Stimulated activated CD4-positive, alpha-beta T cell treated with anti-CD3 and anti-CD28 coated beads, Interleukin-1b, Interleukin-23, amount 100 ng/mL, for 1 hour (primary cell): ENCODE measurements at regions not wholly inside any gene's neighbourhood (a gene's known extent, or its start where the extent isn't known, plus 50 kb on each side); places are given as distances from the start of the nearest gene placed in this dataset.

ENCODE experiments used
- DNase-seq, 2 donors: peaks; one replicate each; pipeline ENCODE4 v3.0.0-alpha.2; 2020; ENCODE audit warnings: low read depth in 2 of 2

GRCh38 chr18:77984833-77985232 is 735.2 kb downstream of the GALR1 start:
- DNase-seq = no peak

DNA sequence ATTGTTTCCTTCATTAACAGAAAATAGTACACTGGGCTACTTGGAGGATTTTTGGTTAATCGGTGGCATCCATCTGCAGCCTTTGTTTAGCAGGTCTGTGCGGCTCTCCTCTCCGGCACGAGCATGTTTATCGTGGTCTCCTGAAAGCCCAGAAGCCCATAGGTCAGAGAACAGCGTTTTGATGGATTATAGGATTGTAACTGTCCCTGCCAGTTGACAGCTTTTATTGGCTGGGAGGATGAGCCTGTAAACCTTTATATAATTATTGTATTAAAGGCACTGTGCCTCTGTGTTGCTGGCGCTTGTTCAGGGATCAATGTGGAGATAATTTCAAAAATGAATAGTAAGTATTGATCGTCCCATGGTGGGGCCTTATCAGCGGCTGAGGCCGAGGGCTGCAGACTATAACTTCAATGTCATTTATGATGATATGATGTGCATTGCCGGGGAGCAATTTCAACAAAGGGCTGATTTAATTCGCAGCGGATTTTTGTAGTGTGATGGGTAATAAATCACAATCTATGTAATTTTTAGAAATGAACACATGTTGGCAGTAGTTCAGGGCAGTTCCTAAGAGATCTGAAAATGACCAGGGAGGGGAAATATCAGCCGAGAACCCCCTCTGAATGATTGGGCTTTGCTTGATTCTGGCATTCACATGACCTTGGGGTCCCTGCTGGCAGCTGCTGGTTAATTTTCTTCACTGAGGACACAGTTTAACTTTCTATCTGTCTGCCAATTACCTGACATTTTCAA is 736.1 kb downstream of the GALR1 start:
- no peak for DNase-seq

- DNase-seq = no peak
Measured at GRCh38 chr18:77990131-77990530, 740.5 kb downstream of the GALR1 start.

DNA sequence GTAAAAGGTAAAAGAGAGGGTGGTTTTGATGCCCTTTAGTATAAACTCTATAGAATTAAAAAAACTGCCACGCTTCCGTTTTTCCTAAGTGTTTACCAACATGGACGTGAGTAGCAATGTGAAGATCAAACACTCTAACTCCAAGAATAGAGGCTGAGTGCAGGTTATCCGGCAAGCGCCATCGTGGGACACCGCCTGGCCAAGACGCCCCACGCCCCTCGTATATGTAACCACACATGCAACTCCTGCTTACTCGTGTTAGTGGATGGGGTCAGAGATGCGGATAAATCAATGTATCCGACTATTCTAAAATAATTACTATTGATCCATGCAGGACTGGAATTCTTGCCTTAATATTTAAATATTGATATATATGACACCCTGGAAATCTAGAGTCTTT is 741.3 kb downstream of the GALR1 start:
- no peak for DNase-seq

DNA sequence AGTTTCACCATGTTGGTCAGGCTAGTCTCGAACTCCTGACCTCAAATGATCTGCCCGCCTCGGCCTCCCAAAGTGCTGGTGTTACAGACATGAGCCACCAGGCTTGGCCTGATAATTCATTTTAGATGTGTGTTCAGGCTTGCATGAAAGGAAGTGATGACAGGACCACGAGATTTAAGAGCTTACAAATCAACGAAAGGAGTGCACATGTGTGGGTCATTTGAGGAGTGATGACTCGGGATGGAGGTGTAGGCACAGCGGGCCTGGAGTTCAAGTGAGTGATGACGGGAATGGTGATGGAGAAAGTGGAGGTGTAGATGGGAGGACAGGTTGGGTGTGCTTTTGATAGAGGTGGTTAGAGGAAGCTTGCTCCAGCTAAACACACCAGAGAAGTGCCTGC is 742.4 kb downstream of the GALR1 start:
- DNase-seq = no peak

GRCh38 chr18:77993188-77993981 is 743.7 kb downstream of the GALR1 start:
- no peak for DNase-seq

DNA sequence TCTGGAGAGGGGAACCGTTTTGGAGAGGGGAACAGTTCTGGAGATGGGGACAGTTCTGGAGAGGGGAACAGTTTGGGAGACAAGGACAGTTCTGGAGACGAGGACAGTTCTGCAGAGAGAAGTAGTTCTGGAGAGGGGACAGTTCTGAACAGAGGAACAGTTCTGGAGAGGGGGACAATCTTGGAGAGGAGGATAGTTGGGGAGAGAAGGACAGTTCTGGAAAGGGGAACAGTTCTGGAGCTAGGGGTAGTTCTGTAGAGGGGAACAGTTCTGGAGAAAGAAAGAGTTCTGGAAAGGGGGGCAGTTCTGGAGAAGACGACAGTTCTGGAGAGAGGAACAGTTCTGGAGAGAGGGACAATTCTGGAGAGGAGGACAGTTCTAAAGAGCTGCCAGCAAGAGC is 745.9 kb downstream of the GALR1 start:
- no peak for DNase-seq

DNA sequence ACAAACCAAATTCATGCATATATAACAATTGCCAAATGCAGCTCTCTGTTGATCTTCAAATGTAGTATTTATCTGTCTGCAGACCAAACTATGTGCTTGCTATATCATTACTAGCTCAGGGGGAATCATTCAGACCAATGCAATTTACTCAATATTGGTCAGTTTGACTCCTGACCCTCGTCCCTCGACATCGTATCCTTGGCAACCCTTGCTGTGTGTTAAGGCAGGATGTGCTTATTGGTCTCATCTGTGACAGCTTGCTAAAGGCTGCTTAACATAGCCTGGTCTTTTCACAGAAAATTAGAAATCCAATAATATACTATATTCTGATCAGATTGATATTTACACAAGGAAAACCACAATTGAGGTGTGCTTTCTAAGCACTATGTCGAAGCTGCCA is 747.1 kb downstream of the GALR1 start:
- no peak for DNase-seq

DNA sequence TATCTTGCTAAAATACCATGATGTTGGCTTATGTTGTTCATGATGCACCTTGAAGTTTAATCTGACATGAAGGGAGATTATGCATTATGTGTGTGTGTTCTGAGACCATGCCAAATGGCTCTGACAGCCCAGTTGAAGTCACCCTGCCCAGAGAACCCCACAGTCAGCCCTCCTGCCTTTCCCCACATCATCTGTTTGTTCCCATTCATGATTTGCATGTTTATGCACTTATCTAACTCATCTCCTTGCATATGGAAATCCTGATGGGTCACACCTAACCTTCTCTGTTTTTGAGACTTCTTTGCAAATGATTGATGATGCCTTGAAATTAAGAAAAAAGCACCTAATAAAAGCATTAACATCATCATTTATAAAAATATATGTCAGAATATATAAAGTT is 752.2 kb downstream of the GALR1 start:
- DNase-seq = no peak

DNA sequence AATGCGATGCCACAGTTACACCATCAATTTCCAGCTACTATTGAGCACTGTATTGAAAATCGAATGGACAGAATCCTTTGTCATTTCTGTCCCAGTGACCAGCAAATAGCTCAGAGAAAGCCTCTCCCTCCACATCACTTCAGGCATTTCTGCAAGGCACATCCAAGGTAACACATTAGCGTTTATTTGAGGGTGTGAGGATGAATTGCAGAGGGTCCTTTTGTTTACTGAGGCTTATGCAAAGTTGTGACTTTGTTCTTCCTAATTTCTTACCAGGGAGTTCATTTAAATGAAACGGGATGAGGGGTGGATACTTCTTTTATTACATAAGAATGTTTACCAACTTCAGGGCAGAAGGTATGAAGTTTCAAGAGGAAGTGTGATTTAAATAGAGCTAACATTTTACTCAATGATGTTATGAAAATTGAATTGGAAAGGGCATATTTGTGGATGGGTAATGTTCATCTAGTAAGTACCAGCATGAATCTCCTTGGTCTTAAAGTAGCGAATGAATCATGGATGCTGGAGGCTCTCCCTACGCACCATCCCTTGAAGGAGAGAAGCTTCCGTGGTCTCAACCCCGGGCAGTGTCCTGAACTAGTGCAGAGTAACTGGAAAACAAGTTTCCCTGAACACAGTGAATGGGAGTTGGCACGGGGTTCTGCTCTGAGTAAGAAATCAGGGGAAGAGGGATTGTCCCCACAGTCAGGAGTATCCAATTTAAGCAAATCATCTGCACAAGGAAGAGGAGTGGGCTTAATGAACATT is 756.5 kb downstream of the GALR1 start:
- no peak for DNase-seq

DNA sequence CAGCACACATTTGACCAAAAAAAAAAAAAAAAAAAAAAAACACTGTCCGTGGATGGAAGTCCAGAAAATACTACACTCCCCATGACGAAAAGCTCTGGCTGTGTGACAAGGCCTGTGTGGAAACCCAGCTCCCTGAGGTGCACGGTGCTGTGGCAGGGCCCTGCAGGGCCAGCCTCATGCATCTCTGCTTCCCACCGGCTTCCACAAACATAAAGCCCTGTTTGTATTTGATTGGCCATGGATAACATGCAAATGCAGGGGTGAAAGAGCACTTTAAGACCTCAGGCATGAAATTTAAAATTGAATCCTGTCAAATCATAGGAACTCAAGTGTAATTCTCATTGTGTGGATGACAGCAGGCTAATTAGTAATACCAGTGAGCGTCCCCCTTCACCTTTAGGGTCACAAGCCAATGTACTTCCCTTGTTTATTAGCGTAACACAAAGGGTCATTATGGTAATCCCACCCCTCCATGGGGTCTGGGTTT is 757.2 kb downstream of the GALR1 start:
- no peak for DNase-seq

- DNase-seq = no peak
Measured at GRCh38 chr18:78010363-78010762, 760.7 kb downstream of the GALR1 start.

- DNase-seq = no peak
Measured at GRCh38 chr18:78017869-78018268, 768.2 kb downstream of the GALR1 start.

DNA sequence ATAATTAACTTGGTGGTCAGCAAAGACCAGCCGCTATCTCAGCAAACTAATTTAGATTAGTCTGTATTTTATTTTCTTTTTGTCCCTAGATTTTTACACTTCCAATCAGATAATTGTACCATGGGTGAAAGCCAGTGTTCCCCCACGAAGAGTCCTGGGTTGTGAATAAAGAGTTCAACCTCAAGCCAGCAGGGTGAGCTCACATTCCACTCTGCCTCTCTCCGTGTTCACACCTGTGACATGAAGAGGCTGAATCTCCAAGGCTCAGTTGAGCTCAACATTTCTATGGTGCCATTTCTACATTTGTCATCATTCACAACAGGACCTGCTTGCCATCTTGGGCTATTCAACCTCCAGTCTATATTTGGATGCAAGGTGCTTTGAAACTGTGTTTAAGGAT is 771.5 kb downstream of the GALR1 start:
- no peak for DNase-seq

GRCh38 chr18:78031589-78031988 is 781.9 kb downstream of the GALR1 start:
- no peak for DNase-seq

DNA sequence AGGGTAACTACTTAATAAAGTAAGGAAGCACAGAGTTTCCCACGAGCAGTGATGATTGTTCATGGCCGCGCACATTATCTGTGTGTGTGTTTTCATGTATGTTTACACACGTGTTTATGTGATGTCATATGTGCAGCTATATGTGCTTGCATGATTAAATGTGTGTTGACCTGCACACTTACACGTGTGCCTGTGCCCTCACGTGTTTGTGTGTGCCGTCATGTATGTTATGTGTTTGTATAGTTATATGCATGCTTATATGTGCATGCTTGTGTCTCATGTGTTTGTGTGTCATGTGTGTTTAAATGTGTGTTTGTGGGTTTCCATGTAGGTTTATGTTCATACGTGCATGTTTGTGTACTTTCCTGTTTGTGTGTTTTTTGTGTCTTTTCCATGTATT is 782.3 kb downstream of the GALR1 start:
- DNase-seq = no peak

GRCh38 chr18:78032574-78032973 is 782.9 kb downstream of the GALR1 start:
- no peak for DNase-seq

DNA sequence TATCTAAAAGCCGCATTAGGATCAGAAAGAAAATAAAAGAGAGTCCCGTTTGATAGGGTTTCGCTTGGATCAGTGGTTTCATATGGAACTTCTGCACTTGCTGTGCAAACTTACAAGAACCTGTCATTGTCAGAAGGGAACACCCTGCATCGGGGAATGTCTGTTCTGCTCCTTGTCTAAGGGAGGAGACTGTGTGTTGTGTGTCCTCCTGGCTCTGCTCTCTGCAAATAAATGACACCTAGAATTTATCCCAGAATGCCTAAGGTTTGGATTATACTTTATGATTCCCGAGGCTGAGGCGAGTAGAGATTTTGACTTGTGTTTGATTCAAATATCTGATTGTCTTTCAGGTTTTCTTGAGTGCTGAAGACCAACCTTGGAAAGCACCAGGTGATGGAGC is 785.1 kb downstream of the GALR1 start:
- DNase-seq = no peak

DNA sequence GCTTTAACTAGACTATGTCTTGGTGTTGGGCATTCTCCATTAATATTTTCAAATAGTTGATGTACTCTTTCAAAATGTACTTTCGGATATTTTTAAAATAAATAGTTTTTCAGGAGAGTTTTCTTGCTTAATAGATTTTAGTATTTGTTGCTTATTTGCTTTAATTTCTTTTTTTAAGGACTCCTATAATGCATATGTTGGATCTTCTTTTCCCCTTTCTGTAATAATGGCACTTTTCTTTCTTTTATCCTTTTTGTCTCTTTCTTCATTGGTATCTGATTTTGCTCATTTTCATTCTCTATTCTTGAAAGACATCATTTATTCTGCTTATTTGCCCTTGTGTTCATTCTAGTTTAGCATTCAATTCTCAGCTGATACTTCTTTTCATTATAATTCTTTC is 791.6 kb downstream of the GALR1 start:
- DNase-seq = no peak

DNA sequence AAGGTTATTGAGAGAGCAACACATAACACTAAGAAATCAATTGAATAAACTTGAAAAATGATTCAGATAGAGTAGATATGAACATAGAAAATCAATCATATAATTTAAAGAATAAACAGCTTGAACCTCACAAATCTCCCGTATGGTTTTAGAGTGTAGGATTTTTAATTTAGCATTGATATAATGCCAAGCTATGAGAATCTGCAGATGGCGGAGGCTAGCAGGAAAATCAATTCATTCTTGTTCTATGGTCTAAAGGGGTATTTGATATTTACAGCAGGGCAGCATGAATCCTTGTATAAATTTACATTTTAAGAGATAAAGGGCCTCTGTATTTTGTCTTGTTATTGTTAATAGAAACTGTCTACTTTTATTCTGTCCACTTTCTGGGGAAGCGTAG is 797.0 kb downstream of the GALR1 start:
- no peak for DNase-seq

DNA sequence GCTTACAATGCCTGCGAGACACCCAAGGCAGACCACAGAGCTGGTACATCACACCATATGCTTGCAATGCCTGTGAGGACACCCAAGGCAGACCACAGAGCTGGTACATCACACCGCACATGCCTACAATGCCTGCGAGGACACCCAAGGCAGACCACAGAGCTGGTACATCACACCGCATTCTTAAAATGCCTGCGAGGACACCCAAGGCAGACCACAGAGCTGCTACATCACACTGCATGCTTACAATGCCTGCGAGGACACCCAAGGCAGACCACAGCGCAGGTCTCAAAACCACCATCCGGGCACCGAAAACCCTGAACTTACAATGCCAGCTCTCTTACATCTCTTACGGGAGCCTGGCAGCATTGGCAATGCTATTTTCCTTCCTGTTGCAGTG is 799.6 kb downstream of the GALR1 start:
- DNase-seq = no peak

DNA sequence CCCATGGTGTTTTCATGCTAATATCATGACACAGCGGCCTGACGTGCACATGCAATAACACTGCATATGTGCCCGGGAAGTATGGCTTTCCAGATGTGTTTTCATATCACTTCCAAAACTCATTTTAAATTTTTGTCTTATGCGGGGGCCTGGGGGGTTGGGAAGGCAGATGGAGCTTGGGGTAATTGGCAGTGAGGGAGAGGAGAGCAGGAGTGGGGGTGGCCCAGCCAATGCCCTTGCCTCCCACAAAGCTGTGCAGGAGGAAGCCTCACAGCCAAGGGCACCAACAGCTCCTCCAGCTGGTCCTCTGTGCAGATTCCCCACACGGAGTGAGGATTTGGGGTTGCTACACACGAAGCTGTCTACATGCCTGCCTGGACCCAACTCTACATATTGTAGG is 805.2 kb downstream of the GALR1 start:
- DNase-seq = no peak

- no peak for DNase-seq
Measured at GRCh38 chr18:78056011-78056410, 806.4 kb downstream of the GALR1 start.
